SK-N-SH (cell line): ENCODE measurements at regions not wholly inside any gene's neighbourhood (a gene's known extent, or its start where the extent isn't known, plus 50 kb on each side); places are given as distances from the start of the nearest gene placed in this dataset.

Experiments used
- ELF1 ChIP-seq: IDR thresholded peaks from 2 replicates; pipeline ENCODE4 v1.4.0; 2012
- EZH2phosphoT487 ChIP-seq: fragments of 200-600 bp; sonication (generic); IDR thresholded peaks from 2 replicates; pipeline ENCODE4 v1.6.1; 2017; ENCODE audit warnings: low read depth, mixed run types, mild to moderate bottlenecking, antibody characterized with exemption, moderate library complexity, borderline replicate concordance
- FOXJ3 ChIP-seq: sonication (generic); formaldehyde crosslinking; IDR thresholded peaks from 2 replicates; pipeline ENCODE4 v1.5.1; 2020; ENCODE audit warnings: mild to moderate bottlenecking, missing genetic modification reagents
- FOXM1 ChIP-seq: IDR thresholded peaks from 2 replicates; pipeline ENCODE4 v1.4.0; 2012; ENCODE audit warnings: low read depth, mild to moderate bottlenecking
- GABPA ChIP-seq: IDR thresholded peaks from 2 replicates; pipeline ENCODE4 v1.4.0; 2012; ENCODE audit warnings: low read depth, mild to moderate bottlenecking
- RFX5 ChIP-seq: IDR thresholded peaks from 2 replicates; pipeline ENCODE4 v1.6.1; 2012; ENCODE audit warnings: mild to moderate bottlenecking, improper control_type of control experiment, low read length
- TAF1 ChIP-seq: IDR thresholded peaks from 2 replicates; pipeline ENCODE4 v1.6.1; 2012; ENCODE audit warnings: low read depth, mild to moderate bottlenecking, low read length, moderate library complexity, borderline replicate concordance
- YY1 ChIP-seq: IDR thresholded peaks from 2 replicates; pipeline ENCODE4 v1.4.0; 2012; ENCODE audit warnings: low read depth, mild to moderate bottlenecking
- TF ChIP-seq, protein P1 (sequence below): fragments of 200-600 bp; sonication (generic); IDR thresholded peaks from 2 replicates; pipeline ENCODE4 v1.6.1; 2017; ENCODE audit warnings: antibody characterized with exemption, mild to moderate bottlenecking, moderate library complexity
- TF ChIP-seq, protein P2 (sequence below): IDR thresholded peaks from 2 replicates; pipeline ENCODE4; 2012
- TF ChIP-seq, protein P3 (sequence below): IDR thresholded peaks from 2 replicates; pipeline ENCODE4 v1.4.0; 2012; ENCODE audit warnings: low read depth
- TF ChIP-seq, protein P4 (sequence below): IDR thresholded peaks from 2 replicates; pipeline ENCODE4 v1.6.1; 2012; ENCODE audit warnings: mild to moderate bottlenecking, low read depth, low read length, moderate library complexity

DNA sequence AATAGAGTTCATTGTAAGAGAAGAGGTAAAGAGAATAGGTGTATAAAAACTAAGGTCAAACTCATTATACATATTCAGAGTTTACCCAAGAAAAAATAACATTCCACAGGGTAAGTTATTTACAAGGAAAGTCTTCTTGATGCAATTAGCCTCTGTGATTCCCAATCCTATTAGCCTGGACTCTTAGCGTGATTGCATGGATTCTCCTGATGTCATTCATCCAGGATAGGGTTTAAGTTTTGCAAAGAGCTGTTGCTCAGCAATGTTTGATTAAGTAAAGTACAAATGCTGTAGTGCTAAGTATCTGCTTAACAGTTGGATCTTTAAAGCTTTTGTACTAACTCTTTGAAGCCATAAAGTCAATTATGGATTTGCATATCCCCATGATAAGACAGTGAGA is 767.8 kb upstream of the LUZP2 start:
- TF ChIP-seq, protein P1, sequence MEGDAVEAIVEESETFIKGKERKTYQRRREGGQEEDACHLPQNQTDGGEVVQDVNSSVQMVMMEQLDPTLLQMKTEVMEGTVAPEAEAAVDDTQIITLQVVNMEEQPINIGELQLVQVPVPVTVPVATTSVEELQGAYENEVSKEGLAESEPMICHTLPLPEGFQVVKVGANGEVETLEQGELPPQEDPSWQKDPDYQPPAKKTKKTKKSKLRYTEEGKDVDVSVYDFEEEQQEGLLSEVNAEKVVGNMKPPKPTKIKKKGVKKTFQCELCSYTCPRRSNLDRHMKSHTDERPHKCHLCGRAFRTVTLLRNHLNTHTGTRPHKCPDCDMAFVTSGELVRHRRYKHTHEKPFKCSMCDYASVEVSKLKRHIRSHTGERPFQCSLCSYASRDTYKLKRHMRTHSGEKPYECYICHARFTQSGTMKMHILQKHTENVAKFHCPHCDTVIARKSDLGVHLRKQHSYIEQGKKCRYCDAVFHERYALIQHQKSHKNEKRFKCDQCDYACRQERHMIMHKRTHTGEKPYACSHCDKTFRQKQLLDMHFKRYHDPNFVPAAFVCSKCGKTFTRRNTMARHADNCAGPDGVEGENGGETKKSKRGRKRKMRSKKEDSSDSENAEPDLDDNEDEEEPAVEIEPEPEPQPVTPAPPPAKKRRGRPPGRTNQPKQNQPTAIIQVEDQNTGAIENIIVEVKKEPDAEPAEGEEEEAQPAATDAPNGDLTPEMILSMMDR: no peak
- no peak for TF ChIP-seq FOXJ3 (CRISPR knock-in tag)
- TF ChIP-seq, protein P2, sequence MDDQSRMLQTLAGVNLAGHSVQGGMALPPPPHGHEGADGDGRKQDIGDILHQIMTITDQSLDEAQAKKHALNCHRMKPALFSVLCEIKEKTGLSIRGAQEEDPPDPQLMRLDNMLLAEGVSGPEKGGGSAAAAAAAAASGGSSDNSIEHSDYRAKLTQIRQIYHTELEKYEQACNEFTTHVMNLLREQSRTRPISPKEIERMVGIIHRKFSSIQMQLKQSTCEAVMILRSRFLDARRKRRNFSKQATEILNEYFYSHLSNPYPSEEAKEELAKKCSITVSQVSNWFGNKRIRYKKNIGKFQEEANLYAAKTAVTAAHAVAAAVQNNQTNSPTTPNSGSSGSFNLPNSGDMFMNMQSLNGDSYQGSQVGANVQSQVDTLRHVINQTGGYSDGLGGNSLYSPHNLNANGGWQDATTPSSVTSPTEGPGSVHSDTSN: no peak
- TF ChIP-seq RFX5: no peak
- TF ChIP-seq, protein P3, sequence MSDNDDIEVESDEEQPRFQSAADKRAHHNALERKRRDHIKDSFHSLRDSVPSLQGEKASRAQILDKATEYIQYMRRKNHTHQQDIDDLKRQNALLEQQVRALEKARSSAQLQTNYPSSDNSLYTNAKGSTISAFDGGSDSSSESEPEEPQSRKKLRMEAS: no peak
- TF ChIP-seq GABPA: no peak
- TF ChIP-seq EZH2phosphoT487: no peak
- TF ChIP-seq YY1: no peak
- TF ChIP-seq TAF1: no peak
- no peak for TF ChIP-seq FOXM1
- TF ChIP-seq, protein P4, sequence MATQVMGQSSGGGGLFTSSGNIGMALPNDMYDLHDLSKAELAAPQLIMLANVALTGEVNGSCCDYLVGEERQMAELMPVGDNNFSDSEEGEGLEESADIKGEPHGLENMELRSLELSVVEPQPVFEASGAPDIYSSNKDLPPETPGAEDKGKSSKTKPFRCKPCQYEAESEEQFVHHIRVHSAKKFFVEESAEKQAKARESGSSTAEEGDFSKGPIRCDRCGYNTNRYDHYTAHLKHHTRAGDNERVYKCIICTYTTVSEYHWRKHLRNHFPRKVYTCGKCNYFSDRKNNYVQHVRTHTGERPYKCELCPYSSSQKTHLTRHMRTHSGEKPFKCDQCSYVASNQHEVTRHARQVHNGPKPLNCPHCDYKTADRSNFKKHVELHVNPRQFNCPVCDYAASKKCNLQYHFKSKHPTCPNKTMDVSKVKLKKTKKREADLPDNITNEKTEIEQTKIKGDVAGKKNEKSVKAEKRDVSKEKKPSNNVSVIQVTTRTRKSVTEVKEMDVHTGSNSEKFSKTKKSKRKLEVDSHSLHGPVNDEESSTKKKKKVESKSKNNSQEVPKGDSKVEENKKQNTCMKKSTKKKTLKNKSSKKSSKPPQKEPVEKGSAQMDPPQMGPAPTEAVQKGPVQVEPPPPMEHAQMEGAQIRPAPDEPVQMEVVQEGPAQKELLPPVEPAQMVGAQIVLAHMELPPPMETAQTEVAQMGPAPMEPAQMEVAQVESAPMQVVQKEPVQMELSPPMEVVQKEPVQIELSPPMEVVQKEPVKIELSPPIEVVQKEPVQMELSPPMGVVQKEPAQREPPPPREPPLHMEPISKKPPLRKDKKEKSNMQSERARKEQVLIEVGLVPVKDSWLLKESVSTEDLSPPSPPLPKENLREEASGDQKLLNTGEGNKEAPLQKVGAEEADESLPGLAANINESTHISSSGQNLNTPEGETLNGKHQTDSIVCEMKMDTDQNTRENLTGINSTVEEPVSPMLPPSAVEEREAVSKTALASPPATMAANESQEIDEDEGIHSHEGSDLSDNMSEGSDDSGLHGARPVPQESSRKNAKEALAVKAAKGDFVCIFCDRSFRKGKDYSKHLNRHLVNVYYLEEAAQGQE: no peak
- no peak for TF ChIP-seq ELF1
